HEK293 (cell line): ENCODE measurements at regions not wholly inside any gene's neighbourhood (a gene's known extent, or its start where the extent isn't known, plus 50 kb on each side); places are given as distances from the start of the nearest gene placed in this dataset.

Experiments used
- CTCF ChIA-PET: fragments of 350-600 bp; formaldehyde crosslinking; extraction: SDS; loops from one replicate; lab custom pipeline; 2021; ENCODE audit warnings: antibody characterized with exemption; lab: Yijun Ruan, JAX
- POLR2A ChIA-PET: fragments of 300-600 bp; formaldehyde crosslinking; extraction: SDS; loops from one replicate; lab custom pipeline; 2020; ENCODE audit warnings: antibody characterized with exemption, inconsistent platforms; lab: Yijun Ruan, JAX
- H3K27ac ChIP-seq: fragments of 200-500 bp; sonication (Bioruptor generic); 2 replicates; pipeline ENCODE4 v1.5.1; 2014; ENCODE audit warnings: low read depth, low read length, control low read depth, inconsistent platforms; ENCODE audit errors: extremely low read depth
- H3K36me3 ChIP-seq, 2 experiments: fragments of 200-500 bp in 1 of 2; sonication (Bioruptor generic) in 1 of 2; 1 replicate in 1 of 2; 2 replicates in 1 of 2; pipeline ENCODE4 v1.5.1; 2014 to 2017; ENCODE audit warnings: inconsistent platforms in 2 of 2, low read length in 2 of 2; ENCODE audit not compliant: control insufficient read depth in 2 of 2, insufficient read depth in 1 of 2
- H3K4me1 ChIP-seq: fragments of 200-500 bp; sonication (Bioruptor generic); 2 replicates; pipeline ENCODE4 v1.5.1; 2014; ENCODE audit warnings: mild to moderate bottlenecking, low read length, inconsistent platforms; ENCODE audit not compliant: control insufficient read depth, insufficient read depth
- H3K4me3 ChIP-seq: 2 replicates; pipeline ENCODE4 v1.5.1; 2011; ENCODE audit warnings: low read depth, mild to moderate bottlenecking, control low read depth, low read length, moderate library complexity
- H3K9me3 ChIP-seq: fragments of 200-500 bp; sonication (Bioruptor generic); 2 replicates; pipeline ENCODE4 v1.5.1; 2014; ENCODE audit warnings: low read depth, low read length, inconsistent platforms; ENCODE audit not compliant: control insufficient read depth, insufficient read depth
- HOXA7 ChIP-seq: sonication (generic); formaldehyde crosslinking; IDR thresholded peaks from 2 replicates; pipeline ENCODE4 v1.8.1; 2022; ENCODE audit warnings: missing genetic modification reagents, borderline replicate concordance
- IKZF3 ChIP-seq: fragments of 450-650 bp; IDR thresholded peaks from 2 replicates; pipeline ENCODE4 v1.5.0; 2018; ENCODE audit warnings: missing biosample characterization, mild to moderate bottlenecking, missing genetic modification characterization, moderate library complexity
- MYNN ChIP-seq: fragments of 450-650 bp; formaldehyde crosslinking; IDR thresholded peaks from 2 replicates; pipeline ENCODE4 v1.5.1; 2016; ENCODE audit warnings: missing biosample characterization, missing genetic modification characterization, borderline replicate concordance
- OSR2 ChIP-seq: fragments of 450-650 bp; formaldehyde crosslinking; IDR thresholded peaks from 2 replicates; pipeline ENCODE4 v1.5.1; 2016; ENCODE audit warnings: missing biosample characterization, missing genetic modification characterization
- ZBTB1 ChIP-seq: fragments of 450-650 bp; formaldehyde crosslinking; IDR thresholded peaks from 2 replicates; pipeline ENCODE4 v1.5.1; 2016; ENCODE audit warnings: missing biosample characterization, missing genetic modification characterization
- ZNF114 ChIP-seq: fragments of 450-650 bp; formaldehyde crosslinking; IDR thresholded peaks from 2 replicates; pipeline ENCODE4 v1.5.0; 2017; ENCODE audit warnings: missing biosample characterization, missing genetic modification characterization
- ZNF146 ChIP-seq: fragments of 450-650 bp; formaldehyde crosslinking; IDR thresholded peaks from 2 replicates; pipeline ENCODE4 v1.5.1; 2016; ENCODE audit warnings: missing biosample characterization, missing genetic modification characterization
- ZNF24 ChIP-seq: fragments of 450-650 bp; formaldehyde crosslinking; IDR thresholded peaks from 2 replicates; pipeline ENCODE4 v1.5.1; 2016; ENCODE audit warnings: missing biosample characterization, missing genetic modification characterization
- ZNF473 ChIP-seq: fragments of 450-650 bp; formaldehyde crosslinking; IDR thresholded peaks from 2 replicates; pipeline ENCODE4 v1.5.1; 2017; ENCODE audit warnings: missing biosample characterization, missing genetic modification characterization
- ZNF529 ChIP-seq: fragments of 450-650 bp; formaldehyde crosslinking; IDR thresholded peaks from 2 replicates; pipeline ENCODE4 v1.5.1; 2017; ENCODE audit warnings: missing genetic modification characterization, missing biosample characterization; ENCODE audit not compliant: insufficient replicate concordance
- ZNF677 ChIP-seq: fragments of 450-650 bp; IDR thresholded peaks from 2 replicates; pipeline ENCODE4 v1.5.0; 2018; ENCODE audit warnings: missing biosample characterization, mild to moderate bottlenecking, missing genetic modification characterization, moderate library complexity
- TF ChIP-seq, protein P1 (sequence below): fragments of 450-650 bp; formaldehyde crosslinking; IDR thresholded peaks from 2 replicates; pipeline ENCODE4 v1.5.1; 2016; ENCODE audit warnings: missing biosample characterization, missing genetic modification characterization
- TF ChIP-seq, protein P2 (sequence below): fragments of 450-650 bp; formaldehyde crosslinking; IDR thresholded peaks from 2 replicates; pipeline ENCODE4 v1.5.1; 2016; ENCODE audit warnings: missing biosample characterization, missing genetic modification characterization
- TF ChIP-seq, protein P3 (sequence below): fragments of 450-650 bp; formaldehyde crosslinking; IDR thresholded peaks from 2 replicates; pipeline ENCODE4 v1.5.1; 2016; ENCODE audit warnings: missing biosample characterization, missing genetic modification characterization
- TF ChIP-seq, protein P4 (sequence below): sonication (generic); formaldehyde crosslinking; IDR thresholded peaks from 2 replicates; pipeline ENCODE4 v1.8.1; 2022; ENCODE audit warnings: mild to moderate bottlenecking, moderate library complexity, missing genetic modification reagents
- TF ChIP-seq, protein P5 (sequence below): fragments of 450-650 bp; formaldehyde crosslinking; IDR thresholded peaks from 2 replicates; pipeline ENCODE4 v1.5.1; 2016; ENCODE audit warnings: missing biosample characterization, missing genetic modification characterization

DNA sequence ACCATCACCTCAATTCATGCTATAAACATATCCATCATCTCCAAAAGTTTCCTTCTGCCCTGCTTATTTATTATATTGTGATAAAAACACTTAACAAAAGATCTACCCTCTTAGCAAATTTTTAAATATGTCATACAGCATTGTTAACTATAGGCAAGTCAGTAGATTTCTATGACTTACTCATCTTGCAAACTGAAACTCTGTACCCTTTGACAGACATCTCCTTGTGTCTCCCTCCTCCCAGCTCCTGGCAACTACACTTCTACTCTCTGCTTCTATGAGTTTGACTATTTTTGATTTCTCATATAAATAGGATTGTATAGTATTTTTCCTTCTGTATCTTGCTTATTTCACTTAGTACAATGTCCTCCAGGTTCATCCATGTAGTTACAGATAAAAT is 174.8 kb downstream of the TNFSF18 start:
- Histone ChIP-seq H3K27ac (no peak overlapping the region), H3K4me1 (no peaks in the 10 kb centered on the region), H3K4me3 (no peak overlapping the region), H3K36me3 (no peaks in the 10 kb centered on the region), H3K9me3 (no peaks in the 10 kb centered on the region)
- POLR2A ChIA-PET: no interaction called here
- TF ChIP-seq IKZF3 (tag by site-specific recombination) (no peak), ZNF473 (tag by site-specific recombination) (no peak), MYNN (tag by site-specific recombination) (no peak)
- TF ChIP-seq, all 188 proteins: peak for 0
- CTCF ChIA-PET: no interaction called here

DNA sequence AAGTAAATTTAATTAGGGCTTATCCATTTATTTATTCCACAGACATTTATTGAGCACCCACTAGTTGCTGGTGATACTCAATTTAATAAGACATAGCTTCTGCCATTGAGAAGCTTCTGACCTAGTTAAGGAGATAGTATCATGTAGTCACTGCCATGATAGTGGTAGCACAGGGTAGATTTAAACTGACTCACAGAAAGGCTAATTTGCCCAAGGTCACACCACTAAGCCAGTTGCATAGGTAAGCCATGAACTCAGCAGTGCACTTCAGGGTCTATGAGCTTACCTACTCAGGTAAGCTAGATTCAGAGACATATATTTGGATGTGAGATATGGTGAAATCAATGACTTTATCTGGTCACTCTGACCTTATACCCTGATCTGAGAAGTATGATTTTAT is 168.4 kb downstream of the TNFSF18 start:
- no peaks in the 10 kb centered on the region for H3K9me3 ChIP-seq
- H3K4me1 ChIP-seq: no peaks in the 10 kb centered on the region
- H3K27ac ChIP-seq: no peak overlapping the region
- POLR2A ChIA-PET: no interaction called here
- no peak for TF ChIP-seq ZNF114 (tag by site-specific recombination)
- TF ChIP-seq, protein P1, sequence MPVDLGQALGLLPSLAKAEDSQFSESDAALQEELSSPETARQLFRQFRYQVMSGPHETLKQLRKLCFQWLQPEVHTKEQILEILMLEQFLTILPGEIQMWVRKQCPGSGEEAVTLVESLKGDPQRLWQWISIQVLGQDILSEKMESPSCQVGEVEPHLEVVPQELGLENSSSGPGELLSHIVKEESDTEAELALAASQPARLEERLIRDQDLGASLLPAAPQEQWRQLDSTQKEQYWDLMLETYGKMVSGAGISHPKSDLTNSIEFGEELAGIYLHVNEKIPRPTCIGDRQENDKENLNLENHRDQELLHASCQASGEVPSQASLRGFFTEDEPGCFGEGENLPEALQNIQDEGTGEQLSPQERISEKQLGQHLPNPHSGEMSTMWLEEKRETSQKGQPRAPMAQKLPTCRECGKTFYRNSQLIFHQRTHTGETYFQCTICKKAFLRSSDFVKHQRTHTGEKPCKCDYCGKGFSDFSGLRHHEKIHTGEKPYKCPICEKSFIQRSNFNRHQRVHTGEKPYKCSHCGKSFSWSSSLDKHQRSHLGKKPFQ (tag by site-specific recombination): no peak
- TF ChIP-seq, protein P2, sequence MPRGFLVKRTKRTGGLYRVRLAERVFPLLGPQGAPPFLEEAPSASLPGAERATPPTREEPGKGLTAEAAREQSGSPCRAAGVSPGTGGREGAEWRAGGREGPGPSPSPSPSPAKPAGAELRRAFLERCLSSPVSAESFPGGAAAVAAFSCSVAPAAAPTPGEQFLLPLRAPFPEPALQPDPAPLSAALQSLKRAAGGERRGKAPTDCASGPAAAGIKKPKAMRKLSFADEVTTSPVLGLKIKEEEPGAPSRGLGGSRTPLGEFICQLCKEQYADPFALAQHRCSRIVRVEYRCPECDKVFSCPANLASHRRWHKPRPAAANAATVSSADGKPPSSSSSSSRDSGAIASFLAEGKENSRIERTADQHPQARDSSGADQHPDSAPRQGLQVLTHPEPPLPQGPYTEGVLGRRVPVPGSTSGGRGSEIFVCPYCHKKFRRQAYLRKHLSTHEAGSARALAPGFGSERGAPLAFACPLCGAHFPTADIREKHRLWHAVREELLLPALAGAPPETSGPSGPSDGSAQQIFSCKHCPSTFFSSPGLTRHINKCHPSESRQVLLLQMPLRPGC: no peak
- no peak for TF ChIP-seq ZNF24 (tag by site-specific recombination)
- TF ChIP-seq, all 188 proteins: peak for 0
- CTCF ChIA-PET: interaction anchor here (1.0 to 1.2 kb wide), 2 partner anchors 12 to 56 kb away, joined by 3 read pairs; no protein-coding TSS in a partner anchor
- Histone ChIP-seq H3K36me3 (no peaks in the 10 kb centered on the region), H3K4me3 (no peak overlapping the region)

DNA sequence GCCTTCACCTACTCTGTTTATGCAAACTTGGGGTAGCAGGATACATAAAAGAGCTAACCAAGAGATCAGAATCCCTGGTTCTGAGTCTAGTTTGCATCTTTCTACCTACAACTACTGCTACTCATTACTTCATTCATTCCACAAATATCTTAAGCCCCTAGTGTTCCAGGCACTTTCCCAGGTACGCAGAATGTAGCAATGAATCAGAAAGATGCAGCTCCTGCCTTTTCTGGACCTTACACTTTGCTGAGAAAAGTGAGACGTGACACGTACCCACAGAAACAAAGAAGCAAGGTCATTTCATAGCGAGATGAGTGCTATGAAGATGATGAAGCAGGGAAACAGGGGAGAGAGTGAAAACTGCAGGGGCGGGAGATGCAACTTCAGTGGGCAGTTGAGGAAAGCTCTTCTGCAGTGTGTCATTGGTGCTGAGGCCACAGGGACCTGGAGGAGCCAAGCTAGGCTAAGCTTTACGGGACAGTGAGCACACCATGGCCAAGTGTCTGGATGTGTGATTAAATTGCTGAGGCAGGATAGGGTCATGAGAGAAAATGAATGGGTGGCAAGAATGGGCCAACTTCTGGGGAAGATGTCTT is 167.9 kb downstream of the TNFSF18 start:
- POLR2A ChIA-PET: no interaction called here
- no peaks in the 10 kb centered on the region for H3K36me3 ChIP-seq
- CTCF ChIA-PET: interaction anchor here (1.0 to 1.2 kb wide), 2 partner anchors 12 to 57 kb away, joined by 3 read pairs; no protein-coding TSS in a partner anchor
- H3K4me3 ChIP-seq: no peak overlapping the region
- TF ChIP-seq, protein P3, sequence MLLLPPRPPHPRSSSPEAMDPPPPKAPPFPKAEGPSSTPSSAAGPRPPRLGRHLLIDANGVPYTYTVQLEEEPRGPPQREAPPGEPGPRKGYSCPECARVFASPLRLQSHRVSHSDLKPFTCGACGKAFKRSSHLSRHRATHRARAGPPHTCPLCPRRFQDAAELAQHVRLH (tag by site-specific recombination): no peak
- TF ChIP-seq, protein P4, sequence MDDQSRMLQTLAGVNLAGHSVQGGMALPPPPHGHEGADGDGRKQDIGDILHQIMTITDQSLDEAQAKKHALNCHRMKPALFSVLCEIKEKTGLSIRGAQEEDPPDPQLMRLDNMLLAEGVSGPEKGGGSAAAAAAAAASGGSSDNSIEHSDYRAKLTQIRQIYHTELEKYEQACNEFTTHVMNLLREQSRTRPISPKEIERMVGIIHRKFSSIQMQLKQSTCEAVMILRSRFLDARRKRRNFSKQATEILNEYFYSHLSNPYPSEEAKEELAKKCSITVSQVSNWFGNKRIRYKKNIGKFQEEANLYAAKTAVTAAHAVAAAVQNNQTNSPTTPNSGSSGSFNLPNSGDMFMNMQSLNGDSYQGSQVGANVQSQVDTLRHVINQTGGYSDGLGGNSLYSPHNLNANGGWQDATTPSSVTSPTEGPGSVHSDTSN (CRISPR knock-in tag): no peak
- no peak for TF ChIP-seq ZNF677 (tag by site-specific recombination)
- no peak for TF ChIP-seq ZNF529
- TF ChIP-seq ZNF146: no peak
- TF ChIP-seq ZBTB1 (tag by site-specific recombination): no peak
- TF ChIP-seq HOXA7: no peak
- TF ChIP-seq, protein P5, sequence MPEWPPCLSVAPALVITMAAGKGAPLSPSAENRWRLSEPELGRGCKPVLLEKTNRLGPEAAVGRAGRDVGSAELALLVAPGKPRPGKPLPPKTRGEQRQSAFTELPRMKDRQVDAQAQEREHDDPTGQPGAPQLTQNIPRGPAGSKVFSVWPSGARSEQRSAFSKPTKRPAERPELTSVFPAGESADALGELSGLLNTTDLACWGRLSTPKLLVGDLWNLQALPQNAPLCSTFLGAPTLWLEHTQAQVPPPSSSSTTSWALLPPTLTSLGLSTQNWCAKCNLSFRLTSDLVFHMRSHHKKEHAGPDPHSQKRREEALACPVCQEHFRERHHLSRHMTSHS (tag by site-specific recombination): no peak
- TF ChIP-seq OSR2 (tag by site-specific recombination): no peak
- no peak overlapping the region for H3K27ac ChIP-seq
- no peaks in the 10 kb centered on the region for H3K4me1 ChIP-seq
- H3K9me3 ChIP-seq: no peaks in the 10 kb centered on the region
